ENCODE measurements at regions not wholly inside any gene's neighbourhood (a gene's known extent, or its start where the extent isn't known, plus 50 kb on each side); places are given as distances from the start of the nearest gene placed in this dataset.
"Not testable (repeated sequence)": the region's sequence is repeated elsewhere in the genome, so short reads cannot be mapped to it uniquely, and the experiment has no call there.

- not testable (repeated sequence) for H3K27me3 ChIP-seq, H3K36me3 ChIP-seq, H3K9me3 ChIP-seq, H3K4me3 ChIP-seq, DNase-seq
Measured at GRCh38 chr5:67627079-67627478, 430.5 kb upstream of the CD180 start.

GRCh38 chr5:67623078-67623477, 426.5 kb upstream of the CD180 start:
- Histone ChIP-seq H3K27me3 (no peaks in the 10 kb centered on the region; the same call in 1 of the 2 replicates), H3K36me3 (no peaks in the 10 kb centered on the region), H3K9me3 (no peaks in the 10 kb centered on the region), H3K4me3 (no peak overlapping the region)
- DNase-seq, result no peak

DNA sequence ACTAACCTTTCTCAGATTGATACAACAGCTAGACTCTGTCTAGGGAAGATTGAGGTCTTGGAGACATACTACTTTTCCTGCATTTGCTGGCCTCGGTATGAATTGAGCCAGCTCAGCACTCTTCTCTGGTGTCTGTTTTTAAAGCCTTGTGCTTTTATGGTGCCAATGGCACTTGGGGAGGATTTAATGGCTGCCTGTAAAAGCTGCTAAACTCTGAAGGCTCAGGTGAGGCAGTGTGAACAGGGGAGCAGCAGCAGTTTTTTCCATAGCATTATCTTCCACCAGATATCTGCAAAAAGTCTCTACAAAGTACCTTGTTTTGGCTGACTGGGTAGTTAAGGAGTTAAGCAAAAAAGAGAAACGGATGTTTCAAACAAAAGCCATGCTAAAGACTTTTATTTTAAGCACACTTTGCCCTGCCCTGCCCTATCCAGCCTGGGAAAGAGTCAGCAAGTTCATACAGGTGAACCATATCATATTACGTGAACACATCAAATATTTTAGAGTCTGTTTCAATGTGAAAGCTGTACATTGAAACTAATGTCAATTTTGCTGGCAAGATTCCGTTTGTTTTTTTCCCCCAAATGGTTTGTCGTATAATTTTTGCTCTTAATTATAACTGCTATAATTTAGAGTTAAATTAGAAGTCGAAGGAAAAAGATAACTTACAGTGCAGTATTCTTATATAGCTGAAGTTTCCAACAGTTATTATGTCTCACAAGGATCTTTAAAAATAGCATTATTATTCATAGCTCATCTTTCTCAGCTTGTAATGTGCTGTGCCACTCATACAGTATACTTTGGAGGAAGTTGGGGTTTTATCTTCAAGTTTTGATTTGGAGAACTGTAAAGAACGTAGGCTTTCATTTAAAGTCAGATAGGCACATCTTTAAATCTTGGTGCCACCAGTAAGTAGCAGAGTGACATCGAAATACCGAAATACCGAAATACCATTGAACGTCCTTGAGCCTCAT, 424.1 kb upstream of the CD180 start:
- Histone ChIP-seq H3K4me3 (no peak overlapping the region), H3K36me3 (no peaks in the 10 kb centered on the region), H3K27me3 (no peaks in the 10 kb centered on the region; the same call in 1 of the 2 replicates), H3K9me3 (no peaks in the 10 kb centered on the region; the same call in 1 of the 2 replicates)
- DNase-seq, result no peak

DNA sequence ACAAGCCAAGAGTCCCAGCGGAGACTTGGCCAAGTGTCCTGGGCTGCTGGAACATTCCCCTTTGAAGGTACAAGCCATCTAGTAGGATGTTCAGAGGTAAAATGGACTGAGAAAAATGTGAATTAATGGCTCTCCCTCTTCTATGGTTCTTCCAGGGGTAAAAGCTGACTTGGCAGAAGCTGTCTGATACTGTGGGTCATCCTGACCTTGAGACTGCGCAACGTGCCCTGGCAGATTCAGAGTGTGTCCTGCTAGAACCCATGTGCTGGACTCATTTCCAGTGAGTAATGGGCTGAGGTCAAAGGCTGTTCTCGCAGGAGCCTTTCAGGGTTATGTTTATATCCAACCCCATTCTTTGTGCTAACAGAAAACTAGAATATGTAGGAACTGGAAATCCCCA, 423.0 kb upstream of the CD180 start:
- DNase-seq, result no peak

GRCh38 chr5:67619235-67619634, 422.6 kb upstream of the CD180 start:
- Histone ChIP-seq H3K9me3 (no peaks in the 10 kb centered on the region; the same call in 1 of the 2 replicates), H3K36me3 (no peaks in the 10 kb centered on the region), H3K4me3 (no peak overlapping the region), H3K27me3 (peaks cover 4% of the 10 kb centered on the region)
- DNase-seq, result no peak

More for the DNA sequence above, 423.0 kb upstream of the CD180 start:
- no peaks in the 10 kb centered on the region; the same call in 1 of the 2 replicates for H3K27me3 ChIP-seq
- no peak overlapping the region for H3K4me3 ChIP-seq
- H3K36me3 ChIP-seq, result no peaks in the 10 kb centered on the region
- H3K9me3 ChIP-seq, result no peaks in the 10 kb centered on the region; the same call in 1 of the 2 replicates

GRCh38 chr5:67617051-67617450, 420.5 kb upstream of the CD180 start:
- Histone ChIP-seq H3K4me3 (no peak overlapping the region), H3K27me3 (peaks cover 4% of the 10 kb centered on the region; the same call in 1 of the 2 replicates), H3K9me3 (no peaks in the 10 kb centered on the region; the same call in 1 of the 2 replicates), H3K36me3 (no peaks in the 10 kb centered on the region)
- DNase-seq, result no peak

DNA sequence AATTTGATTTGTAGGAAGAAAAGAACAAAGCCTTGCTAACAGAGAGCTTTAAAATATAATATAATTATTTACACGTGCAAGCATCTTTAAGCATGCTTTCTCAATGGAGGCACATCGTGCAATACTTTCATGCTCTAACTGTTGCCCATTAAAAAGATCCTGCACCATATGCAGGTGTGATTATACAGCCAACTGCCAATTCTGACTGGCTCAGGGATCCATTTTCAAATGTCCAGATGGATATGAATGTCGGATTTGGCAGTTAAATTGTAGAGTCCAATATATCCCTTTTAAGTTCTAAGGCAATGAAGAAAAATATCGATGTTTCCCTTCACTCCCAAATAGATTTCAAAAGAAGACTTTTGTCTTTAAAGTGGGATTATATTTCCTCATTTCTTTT, 416.4 kb upstream of the CD180 start:
- H3K27me3 ChIP-seq, result peaks cover 4% of the 10 kb centered on the region; the same call in 1 of the 2 replicates
- H3K9me3 ChIP-seq, result no peaks in the 10 kb centered on the region; the same call in 1 of the 2 replicates
- no peak overlapping the region for H3K4me3 ChIP-seq
- DNase-seq, result no peak
- no peaks in the 10 kb centered on the region for H3K36me3 ChIP-seq

- H3K4me3 ChIP-seq, result no peak overlapping the region
- no peaks in the 10 kb centered on the region for H3K9me3 ChIP-seq
- no peaks in the 10 kb centered on the region for H3K36me3 ChIP-seq
- DNase-seq, result no peak
- peaks cover 4% of the 10 kb centered on the region; the same call in 1 of the 2 replicates for H3K27me3 ChIP-seq
Measured at GRCh38 chr5:67610186-67610912, 413.8 kb upstream of the CD180 start.

DNA sequence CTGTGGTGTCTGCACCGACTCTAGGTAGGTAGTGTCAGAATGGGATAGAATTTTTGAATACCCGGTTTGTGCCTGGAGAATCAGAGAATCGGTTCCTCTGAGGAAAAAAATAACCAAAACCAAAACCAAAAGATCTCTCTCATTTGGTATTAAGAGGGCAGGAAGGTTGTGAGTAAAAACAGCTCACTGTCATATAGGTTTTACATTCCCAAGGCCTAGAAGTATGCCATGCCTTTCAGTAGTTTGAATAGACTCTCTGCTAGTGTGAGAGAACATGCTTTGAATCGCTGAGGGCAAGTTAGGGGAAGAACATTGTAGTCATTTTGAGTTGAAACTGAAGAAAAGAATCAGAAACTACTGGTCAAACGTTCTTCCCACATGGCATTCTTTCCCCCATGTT, 411.4 kb upstream of the CD180 start:
- Histone ChIP-seq H3K27me3 (no peaks in the 10 kb centered on the region), H3K4me3 (no peak overlapping the region), H3K36me3 (no peaks in the 10 kb centered on the region), H3K9me3 (no peaks in the 10 kb centered on the region)
- no peak for DNase-seq

DNA sequence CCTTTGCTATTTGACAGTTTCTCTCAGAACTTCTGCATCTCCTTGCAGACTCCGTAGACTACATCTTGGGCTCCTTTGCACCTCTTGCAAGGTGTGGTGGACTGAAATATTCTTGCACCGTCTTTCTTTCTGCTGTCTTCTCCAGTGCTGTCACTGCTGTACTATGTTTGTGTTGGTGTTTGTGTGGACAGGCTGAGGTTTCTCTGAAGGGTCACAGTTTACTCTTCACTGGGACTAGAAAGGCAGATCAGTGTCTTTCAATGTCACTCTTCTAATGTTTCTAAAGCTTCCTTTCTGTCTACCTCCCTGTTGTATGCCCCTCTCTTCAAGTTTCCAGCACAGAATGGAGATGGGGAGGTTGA, 410.0 kb upstream of the CD180 start:
- Histone ChIP-seq H3K9me3 (no peaks in the 10 kb centered on the region), H3K36me3 (no peaks in the 10 kb centered on the region), H3K4me3 (no peak overlapping the region), H3K27me3 (no peaks in the 10 kb centered on the region)
- no peak for DNase-seq

- no peaks in the 10 kb centered on the region for H3K27me3 ChIP-seq
- no peak for DNase-seq
- no peaks in the 10 kb centered on the region for H3K36me3 ChIP-seq
- H3K9me3 ChIP-seq, result no peaks in the 10 kb centered on the region
- no peak overlapping the region for H3K4me3 ChIP-seq
Measured at GRCh38 chr5:67605730-67606585, 409.4 kb upstream of the CD180 start.

- Histone ChIP-seq H3K4me3 (no peak overlapping the region), H3K27me3 (no peaks in the 10 kb centered on the region), H3K9me3 (no peaks in the 10 kb centered on the region), H3K36me3 (no peaks in the 10 kb centered on the region)
- DNase-seq, result no peak
Measured at GRCh38 chr5:67591491-67591890, 394.9 kb upstream of the CD180 start.

DNA sequence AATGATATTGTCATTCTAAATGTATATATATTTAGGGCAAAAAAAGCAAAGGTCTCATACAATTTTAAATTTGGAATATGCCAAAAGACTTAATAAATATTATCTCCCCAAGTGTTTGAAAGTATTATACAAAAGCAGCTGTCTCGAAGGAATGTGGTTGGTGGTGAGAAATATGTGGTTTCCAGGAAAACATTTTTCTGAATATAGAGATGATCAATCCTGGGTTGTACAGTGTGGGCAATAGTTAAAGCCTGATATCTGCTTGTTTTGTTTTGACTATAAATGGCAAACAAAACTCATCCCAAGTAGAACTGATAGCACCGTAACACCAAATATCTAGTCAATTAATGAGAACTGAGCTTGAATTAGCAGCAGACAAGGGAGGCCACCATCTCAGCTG, 391.8 kb upstream of the CD180 start:
- H3K4me3 ChIP-seq, result no peak overlapping the region
- no peak for DNase-seq
- H3K9me3 ChIP-seq, result no peaks in the 10 kb centered on the region
- no peaks in the 10 kb centered on the region for H3K27me3 ChIP-seq
- no peaks in the 10 kb centered on the region for H3K36me3 ChIP-seq

DNA sequence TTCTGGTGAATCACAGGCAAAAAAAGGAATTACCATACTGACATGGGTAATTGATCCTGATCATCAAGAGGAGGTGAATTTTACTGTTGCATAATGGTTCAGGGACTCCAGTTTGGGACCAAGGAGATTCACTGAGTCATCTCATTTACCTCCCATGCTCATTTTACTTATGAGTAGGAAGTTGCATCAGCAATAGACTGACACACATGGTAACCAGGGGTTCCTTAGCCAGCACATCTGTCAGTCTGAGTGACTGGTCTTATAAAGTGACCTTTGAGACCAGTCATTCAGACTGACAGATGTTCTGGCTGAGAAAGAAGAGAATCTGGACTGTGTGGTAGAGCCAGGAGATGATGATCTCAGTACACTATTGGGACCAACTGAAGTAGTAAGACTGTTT, 384.6 kb upstream of the CD180 start:
- H3K4me3 ChIP-seq, result no peak overlapping the region
- no peaks in the 10 kb centered on the region; the same call in 1 of the 2 replicates for H3K9me3 ChIP-seq
- no peaks in the 10 kb centered on the region for H3K27me3 ChIP-seq
- H3K36me3 ChIP-seq, result no peaks in the 10 kb centered on the region
- DNase-seq, result peak; percentile 28

GRCh38 chr5:67578011-67578410, 381.4 kb upstream of the CD180 start:
- Histone ChIP-seq H3K36me3 (no peaks in the 10 kb centered on the region), H3K9me3 (no peaks in the 10 kb centered on the region; the same call in 1 of the 2 replicates), H3K27me3 (no peaks in the 10 kb centered on the region), H3K4me3 (no peak overlapping the region)
- DNase-seq, result no peak

DNA sequence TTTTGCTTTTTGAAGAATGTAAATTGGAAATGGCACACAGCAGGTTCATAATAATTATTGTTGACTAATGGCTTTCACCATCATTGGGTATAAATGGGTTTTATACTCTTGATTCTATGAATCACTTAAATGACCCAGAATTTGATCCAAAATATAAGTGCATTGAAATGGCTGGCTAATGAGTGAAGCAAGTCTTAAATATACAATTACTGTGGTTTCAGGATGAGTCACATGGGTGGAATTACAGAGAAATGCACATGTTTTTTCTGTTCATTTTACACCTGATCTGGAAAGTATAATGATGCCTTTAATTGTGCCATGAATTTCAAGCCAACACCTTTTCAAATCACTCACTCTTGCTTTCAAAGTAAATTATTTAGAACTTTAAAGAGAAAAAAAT, 380.8 kb upstream of the CD180 start:
- Histone ChIP-seq H3K4me3 (no peak overlapping the region), H3K36me3 (no peaks in the 10 kb centered on the region), H3K27me3 (no peaks in the 10 kb centered on the region), H3K9me3 (no peaks in the 10 kb centered on the region; the same call in 1 of the 2 replicates)
- no peak for DNase-seq
